ENCODE measurements at regions not wholly inside any gene's neighbourhood (a gene's known extent, or its start where the extent isn't known, plus 50 kb on each side); places are given as distances from the start of the nearest gene placed in this dataset.
A peak's percentile ranks its signal among the peaks of the same experiment; 100 is the strongest.
"Not testable (repeated sequence)": the region's sequence is repeated elsewhere in the genome, so short reads cannot be mapped to it uniquely, and the experiment has no call there.

- no peak for DNase-seq
These were observed 424.0 kb upstream of the NECTIN3 start for GRCh38 chr3:110647586-110647985.

DNA sequence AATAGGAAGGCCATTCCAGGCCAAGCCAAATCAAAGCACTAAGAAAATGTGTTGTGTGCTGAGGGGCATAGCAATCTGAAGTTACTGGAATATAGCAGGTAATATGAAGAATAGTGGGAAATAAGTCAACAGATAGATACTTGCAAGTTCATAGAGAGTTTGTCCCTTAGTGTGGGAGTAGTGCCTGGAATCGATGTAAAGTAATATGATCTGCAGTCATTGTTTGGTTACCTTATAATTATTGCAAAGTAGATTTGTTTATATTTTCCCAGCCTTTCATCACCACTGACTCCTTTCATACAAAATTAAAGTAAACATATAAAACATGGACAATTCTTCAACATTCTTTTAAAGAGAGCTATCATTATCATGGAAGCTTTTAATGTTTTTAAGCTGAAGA lies 420.9 kb upstream of the NECTIN3 start:
- peak; percentile 46 for DNase-seq

GRCh38 chr3:110654843-110655502 lies 416.6 kb upstream of the NECTIN3 start:
- no peak for DNase-seq

DNA sequence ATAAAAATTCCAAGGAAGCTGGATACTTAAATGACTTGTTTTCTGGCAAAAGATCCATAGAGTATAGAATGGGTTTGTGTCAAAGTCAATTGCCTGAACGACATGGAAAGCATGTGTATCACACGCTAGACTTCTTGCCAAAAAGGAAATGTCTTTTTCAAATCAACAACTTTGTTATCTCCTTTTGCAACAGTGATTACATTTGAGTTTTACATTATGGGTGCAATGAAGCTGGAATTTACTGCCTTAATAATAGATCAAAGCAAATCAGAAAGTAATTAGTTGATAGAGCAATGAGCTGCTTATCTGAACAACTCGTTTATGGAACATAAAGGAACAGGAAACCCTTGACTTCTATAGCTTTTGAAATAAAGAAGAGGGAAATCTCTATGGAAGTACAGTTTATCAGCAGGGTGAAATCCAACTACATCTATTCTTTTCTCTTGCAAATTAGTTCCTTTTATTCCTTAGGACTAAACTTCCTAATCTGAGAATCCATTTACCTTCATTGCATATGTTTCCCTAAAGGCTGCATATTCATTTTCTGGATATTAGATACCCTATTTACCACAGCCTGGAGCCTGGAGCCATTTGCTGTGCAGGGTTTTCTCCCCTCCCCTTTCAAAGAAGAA lies 415.1 kb upstream of the NECTIN3 start:
- DNase-seq, result peak; percentile 11

GRCh38 chr3:110664148-110664547 lies 407.5 kb upstream of the NECTIN3 start:
- no peak for DNase-seq

DNA sequence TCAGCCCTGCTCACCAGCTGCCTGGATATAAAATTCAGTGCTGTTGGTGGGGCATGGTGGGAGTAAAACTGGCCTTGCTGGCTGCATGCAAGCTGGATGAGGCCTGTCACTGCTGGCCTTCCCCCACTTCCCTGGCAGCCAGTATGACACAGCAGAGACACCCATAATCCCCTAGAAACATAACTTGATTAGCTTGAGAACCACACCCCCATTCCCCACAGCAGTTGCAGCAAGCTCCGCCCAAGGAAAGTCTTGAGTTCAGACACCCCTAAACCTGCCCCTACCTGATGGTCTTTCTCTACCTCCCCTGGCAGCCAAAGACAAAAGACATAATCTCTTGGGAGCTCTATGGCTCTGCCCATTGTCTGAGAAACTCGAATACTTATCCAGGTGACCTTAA lies 405.1 kb upstream of the NECTIN3 start:
- DNase-seq, result no peak

DNA sequence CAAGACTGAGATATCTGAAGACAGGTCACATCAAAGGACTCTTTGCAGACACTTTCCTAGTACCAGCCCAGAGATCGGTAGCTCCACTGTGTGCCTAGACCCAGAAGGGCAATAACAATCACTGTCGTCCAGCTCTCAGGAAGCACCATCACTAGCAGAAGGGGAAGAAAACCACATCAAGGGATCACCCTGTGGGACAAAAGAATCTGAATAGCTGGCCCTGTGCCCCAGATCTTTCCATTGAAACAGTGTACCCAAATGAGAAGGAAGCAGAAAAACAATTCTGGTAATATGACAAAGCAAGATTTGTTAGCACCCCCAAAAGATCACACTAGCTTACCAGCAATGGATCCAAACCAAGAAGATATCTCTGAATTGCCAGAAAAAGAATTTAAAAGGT lies 404.4 kb upstream of the NECTIN3 start:
- DNase-seq, result no peak

DNA sequence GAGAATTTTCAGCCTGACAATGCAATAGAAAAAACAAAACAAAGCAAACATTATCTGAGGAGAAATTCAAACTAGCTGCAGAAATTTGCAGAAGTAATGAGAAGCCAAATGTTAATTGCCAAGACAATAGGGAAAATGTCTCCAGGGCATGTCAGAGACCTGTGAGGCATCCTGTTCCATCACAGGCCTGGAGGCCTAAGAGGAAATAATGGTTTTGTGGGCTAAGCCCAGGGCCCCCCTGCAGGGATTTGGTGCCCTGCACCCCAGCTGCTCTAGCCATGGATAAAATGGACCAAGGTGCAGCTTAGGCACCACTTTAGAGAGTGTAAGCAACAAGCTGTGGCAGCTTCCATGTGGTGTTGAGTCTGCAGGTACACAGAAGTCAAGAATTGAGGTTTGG lies 401.2 kb upstream of the NECTIN3 start:
- DNase-seq, result no peak

DNA sequence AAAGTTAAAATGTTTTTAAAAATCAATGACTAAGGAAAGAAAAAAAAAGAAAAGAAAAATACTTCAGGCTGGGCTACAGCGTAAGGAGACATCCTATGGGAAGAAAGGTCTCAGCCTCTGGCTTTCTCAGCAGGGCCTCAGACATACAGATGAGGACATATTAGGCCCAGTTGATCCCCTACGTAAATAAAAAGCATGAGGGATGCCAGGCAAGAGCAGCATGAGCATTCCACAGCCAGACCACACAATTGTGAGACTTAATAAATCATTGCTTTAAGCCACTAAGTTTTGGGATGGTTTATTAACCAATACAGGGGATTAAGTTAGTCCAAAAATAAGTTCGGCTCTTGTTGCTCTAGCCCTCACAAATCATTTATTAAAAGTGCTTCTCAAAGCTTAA lies 394.1 kb upstream of the NECTIN3 start:
- no peak for DNase-seq

DNA sequence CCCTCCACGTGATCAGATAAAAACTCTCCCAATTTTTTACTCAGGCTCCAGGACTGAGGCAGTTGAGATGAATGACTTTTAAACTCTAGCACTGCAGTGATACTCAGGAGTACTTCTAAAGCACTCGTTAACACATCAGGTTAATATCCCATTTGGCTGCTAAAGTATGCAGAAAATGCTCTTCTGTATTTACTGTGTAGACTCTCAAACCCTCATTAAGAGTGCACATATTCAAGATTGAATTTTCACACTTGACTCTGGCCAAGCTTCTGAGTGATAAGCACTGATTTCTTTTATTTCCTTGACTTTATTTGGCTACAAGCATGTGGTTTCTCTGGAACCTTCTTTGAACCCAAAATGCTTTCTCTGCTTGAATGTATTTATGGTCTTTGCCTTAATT lies 392.3 kb upstream of the NECTIN3 start:
- DNase-seq, result no peak

- DNase-seq, result no peak
These were observed 391.2 kb upstream of the NECTIN3 start for GRCh38 chr3:110680450-110680849.

- DNase-seq, result no peak
These were observed 387.1 kb upstream of the NECTIN3 start for GRCh38 chr3:110684466-110684865.

- DNase-seq, result no peak
These were observed 386.0 kb upstream of the NECTIN3 start for GRCh38 chr3:110685630-110686029.

DNA sequence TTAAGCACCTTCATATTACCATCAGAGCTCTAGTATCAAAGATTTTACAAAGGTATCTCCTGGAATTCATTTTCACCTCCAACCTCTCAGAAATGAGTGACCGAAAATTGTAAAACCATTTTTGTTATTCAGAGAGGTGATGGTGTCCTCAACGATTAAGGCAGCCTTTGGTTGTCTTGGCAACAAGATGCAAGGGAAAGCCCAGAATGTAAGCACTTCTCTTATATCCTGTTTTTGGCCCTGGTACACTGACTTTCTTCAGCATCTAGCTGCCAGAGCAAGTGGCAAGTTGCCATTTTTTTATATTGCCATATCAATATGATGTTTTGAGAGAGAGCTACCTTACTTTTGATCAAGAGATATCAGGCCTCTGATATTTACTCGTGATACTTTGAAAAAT lies 384.9 kb upstream of the NECTIN3 start:
- peak; percentile 26 for DNase-seq

GRCh38 chr3:110687138-110687537 lies 384.5 kb upstream of the NECTIN3 start:
- no peak for DNase-seq

DNA sequence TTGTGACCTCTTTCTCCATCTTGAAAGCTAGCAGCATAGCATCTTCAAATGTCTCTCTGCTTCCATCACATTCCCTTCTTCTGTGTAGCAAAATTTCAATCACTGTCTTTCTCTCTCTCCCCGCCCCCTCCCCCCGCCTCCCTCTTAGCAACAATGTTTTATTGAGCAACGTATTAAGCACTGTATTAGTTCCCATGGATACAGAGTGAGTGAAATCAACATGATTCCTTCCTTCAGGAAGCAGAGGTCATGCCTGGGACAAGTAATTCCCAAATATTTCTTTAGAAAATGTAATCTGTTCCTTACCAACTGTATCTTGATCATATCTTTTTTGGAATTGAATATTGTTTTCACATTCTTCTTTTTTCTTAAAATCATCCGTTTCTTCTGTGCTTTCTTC lies 373.7 kb upstream of the NECTIN3 start:
- no peak for DNase-seq

DNA sequence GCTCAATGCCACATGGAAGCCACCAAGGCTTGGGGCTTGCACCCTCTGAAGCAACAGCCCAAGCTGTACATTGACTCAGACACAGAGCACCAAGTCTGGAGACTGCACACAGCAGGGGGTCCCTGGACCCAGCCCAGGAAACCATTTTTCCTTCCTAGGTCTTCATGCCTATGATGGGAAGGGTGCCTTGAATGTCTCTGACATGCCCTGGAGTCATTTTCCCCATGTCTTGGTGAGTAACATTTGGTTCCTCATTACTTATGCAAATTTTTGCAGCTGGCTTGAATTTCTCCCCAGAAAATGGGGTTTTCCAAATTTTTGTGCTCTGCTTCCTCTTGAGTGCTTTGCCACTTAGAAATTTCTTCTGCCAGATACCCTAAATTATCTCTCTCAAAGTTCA lies 367.3 kb upstream of the NECTIN3 start:
- DNase-seq, result not testable (repeated sequence)

DNA sequence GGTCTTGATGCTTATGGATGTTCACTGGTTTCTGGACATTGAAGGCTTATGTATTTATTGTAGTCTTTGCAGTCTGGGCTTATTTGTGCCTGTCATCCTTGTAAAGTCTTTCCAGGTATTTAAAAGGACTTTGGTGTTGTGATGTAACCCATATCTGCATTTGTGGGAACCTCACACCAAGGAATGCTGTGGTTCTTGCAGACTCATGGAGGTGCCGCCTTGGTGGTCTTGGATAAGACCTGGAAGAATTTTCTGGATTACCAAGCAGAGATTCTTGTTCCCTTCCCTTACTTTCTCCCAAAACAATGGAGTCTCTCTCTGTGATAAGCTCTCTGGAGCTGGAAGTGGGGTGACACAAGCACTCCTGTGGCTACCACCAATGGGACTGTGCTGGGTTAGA lies 363.5 kb upstream of the NECTIN3 start:
- no peak for DNase-seq

- DNase-seq, result no peak
These were observed 361.5 kb upstream of the NECTIN3 start for GRCh38 chr3:110710156-110710555.

GRCh38 chr3:110710603-110711002 lies 361.0 kb upstream of the NECTIN3 start:
- peak; percentile 9 for DNase-seq

- DNase-seq, result no peak
These were observed 360.3 kb upstream of the NECTIN3 start for GRCh38 chr3:110711130-110711832.

DNA sequence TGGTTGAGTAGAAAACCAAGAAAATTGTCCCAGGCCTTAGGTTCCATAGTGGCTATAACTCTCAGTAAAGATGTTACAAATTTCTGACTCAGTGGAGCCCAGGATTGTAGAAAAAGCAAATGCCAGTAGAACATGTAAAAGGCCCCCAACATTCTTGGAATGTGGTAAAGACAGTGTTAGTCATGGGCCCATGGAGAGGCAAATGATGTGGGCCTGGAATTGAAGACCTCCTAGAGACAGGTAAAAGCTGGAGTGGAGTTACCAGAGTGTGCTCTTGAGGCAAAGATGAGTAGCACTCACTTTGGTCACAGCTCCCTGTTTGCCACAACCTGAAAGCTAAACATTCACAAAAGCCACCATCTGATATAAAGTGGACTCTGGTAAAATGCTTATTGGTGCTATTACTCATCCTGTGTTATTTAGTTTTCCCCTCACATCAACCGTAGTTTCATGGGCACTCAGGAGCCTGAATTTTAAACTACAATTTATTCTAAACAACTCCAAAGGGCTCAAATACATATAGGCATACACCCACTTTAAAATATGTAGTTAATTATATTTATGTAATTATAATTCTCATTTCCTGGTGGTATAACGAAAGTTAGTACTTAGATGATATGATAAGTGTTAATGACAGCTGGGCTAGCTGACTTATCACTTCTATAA lies 359.6 kb upstream of the NECTIN3 start:
- no peak for DNase-seq

GRCh38 chr3:110727056-110727455 lies 344.6 kb upstream of the NECTIN3 start:
- no peak for DNase-seq

DNA sequence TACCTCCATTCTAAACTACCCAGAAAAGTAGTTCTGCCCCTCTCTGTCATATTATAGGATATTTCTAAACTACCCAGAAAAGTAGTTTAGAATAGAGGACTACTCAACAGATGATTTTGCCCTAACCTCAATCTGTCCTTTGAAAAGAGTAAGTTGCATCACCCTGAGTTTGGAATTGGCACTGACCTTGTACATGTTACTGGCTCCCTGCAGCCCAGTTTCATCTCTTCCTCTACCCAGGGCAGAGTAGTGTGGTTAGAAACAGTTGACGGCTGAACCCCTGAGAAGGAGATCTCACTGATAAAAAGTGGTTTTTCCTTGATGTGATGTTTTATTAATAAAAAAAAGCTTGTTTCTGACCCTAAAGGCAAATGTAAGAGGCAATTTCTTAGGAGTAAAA lies 340.5 kb upstream of the NECTIN3 start:
- DNase-seq, result no peak
